HuH-7.5 (cell line): ENCODE measurements at regions not wholly inside any gene's neighbourhood (a gene's known extent, or its start where the extent isn't known, plus 50 kb on each side); places are given as distances from the start of the nearest gene placed in this dataset.
A peak's percentile ranks its signal among the peaks of the same experiment; 100 is the strongest.

Experiments
- DNase-seq: peaks from one replicate; pipeline ENCODE4 v3.0.0; 2011; ENCODE audit warnings: low spot score

GRCh38 chr4:111713276-111713675 is 432.0 kb upstream of the FAM241A start:
- no peak for DNase-seq

- DNase-seq: no peak
Measured at GRCh38 chr4:111717921-111718320, 427.3 kb upstream of the FAM241A start.

DNA sequence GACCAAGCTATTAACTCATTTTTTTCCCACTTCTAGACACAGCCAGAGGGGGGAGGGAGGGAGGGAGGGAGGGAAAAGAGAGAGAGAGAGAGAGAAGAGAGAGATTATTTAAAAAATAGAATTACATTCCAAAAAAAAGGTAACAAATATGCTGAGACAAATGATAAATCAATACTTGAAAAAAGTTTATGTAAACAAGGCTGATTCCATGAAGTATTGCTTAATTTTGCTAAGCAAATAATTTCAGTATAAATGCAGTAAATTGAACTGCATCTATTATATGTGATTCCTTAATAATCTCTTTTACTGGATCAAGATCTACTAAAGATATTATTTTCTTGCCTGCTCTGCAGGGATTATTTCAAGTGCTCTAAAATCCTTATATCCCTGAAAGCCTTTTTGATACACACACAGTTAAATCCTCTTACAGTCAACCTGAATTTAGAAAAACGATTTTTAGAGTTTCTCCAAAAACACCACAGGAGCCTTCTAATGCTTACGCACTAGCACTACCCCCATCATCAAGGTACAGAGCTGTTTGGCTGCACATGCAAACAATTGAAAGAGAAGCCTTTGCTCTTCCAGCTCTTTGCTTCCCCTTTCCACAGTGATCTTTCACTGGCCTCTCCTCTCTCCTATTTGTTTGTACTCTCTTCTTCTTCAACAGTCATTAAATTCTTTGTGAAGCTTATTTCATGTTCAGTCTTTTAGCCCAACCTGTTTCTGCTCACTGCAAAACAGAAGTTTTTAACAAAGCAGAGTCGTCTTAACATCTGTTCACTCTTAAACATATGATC is 426.3 kb upstream of the FAM241A start:
- no peak for DNase-seq

- DNase-seq: no peak
Measured at GRCh38 chr4:111720866-111721265, 424.4 kb upstream of the FAM241A start.

- DNase-seq: no peak
Measured at GRCh38 chr4:111722213-111722720, 423.0 kb upstream of the FAM241A start.

GRCh38 chr4:111736516-111736915 is 408.7 kb upstream of the FAM241A start:
- no peak for DNase-seq

DNA sequence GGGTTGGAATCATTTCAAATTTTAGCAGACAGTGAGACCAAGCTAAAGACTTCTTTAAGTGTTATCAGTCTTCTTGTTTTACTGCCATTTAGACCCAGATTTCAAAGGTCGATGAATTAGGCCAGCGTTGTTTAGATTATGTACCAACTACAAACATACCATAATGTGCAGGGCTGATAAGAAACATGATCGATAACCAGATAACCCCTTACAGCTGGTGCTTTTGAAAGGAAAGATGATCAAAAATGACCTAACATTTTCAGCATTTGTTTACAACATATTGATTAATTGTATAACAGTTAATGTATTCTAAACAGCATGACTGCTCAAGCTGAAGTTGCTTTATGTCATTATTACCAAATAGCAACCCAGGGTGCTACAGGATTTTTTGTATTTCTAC is 400.4 kb upstream of the FAM241A start:
- DNase-seq: peak; percentile 2

DNA sequence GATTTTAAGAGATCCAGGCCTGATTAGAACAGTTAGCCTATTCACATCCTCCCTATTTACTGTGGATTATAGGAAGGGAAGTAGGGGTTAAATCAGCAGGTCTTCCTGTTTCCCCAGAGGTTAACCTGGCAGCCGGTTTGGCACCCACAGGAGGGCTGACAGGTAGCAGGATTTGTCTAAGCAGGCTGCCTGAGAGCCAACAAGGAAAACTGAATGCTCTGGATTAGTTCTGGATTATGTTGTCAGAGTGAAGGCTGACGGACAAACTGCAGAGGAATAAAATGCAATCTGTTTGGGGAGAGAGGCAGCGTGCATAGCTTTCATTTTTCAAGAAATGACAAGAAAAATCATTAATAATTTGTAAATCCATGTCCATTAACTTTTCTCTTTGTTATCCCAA is 397.1 kb upstream of the FAM241A start:
- no peak for DNase-seq

DNA sequence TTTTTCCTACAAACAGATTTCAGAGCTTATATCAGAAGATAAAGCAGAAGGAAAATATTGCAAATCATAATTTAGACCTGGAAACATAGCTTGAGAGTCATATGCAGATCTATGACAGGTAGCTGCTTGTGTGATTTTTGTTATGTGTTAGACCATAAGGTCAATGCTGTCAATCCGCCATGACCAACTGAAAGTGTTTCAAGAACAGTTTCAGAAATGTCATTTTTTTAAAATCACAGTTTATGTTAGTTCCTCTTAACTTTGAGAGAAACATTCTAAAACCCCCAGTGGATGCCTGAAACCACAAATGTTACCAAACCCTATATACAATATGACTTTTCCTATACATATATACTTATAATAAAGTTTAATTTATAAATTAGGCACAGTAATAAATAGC is 391.3 kb upstream of the FAM241A start:
- DNase-seq: no peak

DNA sequence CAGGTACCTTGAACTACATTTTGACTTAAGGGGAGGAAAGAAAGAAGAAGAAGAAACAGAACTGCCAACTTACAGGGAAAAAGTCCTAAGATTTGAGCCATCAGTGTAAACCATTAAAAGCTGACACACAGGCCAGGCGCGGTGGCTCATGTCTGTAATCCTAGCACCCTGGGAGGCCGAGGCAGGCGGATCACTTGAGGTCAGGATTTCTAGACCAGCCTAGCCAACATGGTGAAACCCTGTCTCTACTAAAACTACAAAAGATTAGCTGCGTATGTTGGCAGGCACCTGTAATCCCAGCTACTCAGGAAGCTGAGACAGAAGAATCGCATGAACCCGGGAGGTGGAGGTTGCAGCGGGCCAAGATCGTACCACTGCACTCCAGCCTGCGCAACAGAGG is 389.7 kb upstream of the FAM241A start:
- DNase-seq: no peak

GRCh38 chr4:111761531-111761930 is 383.7 kb upstream of the FAM241A start:
- no peak for DNase-seq

DNA sequence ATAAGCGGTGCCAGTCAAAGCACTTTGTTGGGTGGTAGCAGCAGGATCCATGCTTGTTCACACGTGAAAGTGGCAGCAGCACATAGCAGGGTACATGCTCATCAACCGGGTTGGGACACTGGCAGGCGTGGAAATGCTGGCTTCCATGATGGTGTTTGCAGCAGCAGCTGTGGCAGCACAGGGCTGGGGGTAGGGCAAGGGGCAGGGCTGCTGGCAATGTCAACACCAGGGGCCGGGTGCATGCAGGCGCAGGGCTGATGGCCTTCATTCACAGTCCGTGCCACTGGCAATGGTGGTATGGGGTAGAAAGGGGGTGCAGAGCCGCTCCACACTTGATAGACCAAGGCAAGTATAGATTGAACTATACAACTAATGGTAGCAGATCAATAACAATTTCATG is 374.7 kb upstream of the FAM241A start:
- no peak for DNase-seq

- no peak for DNase-seq
Measured at GRCh38 chr4:111773858-111774257, 371.4 kb upstream of the FAM241A start.

- DNase-seq: no peak
Measured at GRCh38 chr4:111775556-111776297, 369.5 kb upstream of the FAM241A start.

GRCh38 chr4:111776561-111776960 is 368.7 kb upstream of the FAM241A start:
- no peak for DNase-seq

DNA sequence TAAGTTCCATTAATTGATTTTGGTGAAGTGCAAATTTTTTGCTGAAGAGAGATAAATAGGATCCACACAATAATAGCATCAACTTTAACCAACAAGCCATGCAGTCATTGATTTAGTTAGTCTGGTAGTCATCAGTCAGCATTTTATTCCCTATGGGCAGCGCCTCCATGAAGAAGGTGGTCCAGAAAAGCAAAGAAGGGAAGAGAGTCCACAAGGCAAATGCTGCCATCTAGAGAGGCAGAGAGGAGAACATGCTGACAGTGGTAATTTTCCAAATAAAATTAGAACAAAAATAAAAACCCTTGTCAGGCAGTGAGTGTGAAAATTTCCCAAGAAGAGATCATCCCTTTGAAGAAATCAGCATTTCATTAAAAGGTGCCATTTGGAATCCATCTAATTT is 366.7 kb upstream of the FAM241A start:
- no peak for DNase-seq

DNA sequence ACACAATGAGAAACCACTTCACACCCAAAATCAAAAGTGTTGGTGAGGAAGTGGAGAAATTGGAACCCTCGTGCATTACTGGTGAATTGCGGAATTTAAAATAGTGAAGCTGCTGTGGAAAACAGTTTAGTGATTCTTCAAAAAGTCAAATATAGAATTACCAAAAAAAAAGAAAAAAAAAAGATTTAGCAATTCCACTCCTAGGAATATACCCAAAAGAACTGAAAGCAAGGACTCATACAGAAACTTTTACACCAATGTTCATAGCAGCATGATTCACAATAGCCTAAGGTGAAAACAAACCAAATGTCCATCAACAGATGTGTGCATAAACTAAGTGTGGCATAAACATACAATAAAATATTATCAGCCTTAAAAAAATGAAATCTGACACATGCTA is 364.3 kb upstream of the FAM241A start:
- DNase-seq: no peak

DNA sequence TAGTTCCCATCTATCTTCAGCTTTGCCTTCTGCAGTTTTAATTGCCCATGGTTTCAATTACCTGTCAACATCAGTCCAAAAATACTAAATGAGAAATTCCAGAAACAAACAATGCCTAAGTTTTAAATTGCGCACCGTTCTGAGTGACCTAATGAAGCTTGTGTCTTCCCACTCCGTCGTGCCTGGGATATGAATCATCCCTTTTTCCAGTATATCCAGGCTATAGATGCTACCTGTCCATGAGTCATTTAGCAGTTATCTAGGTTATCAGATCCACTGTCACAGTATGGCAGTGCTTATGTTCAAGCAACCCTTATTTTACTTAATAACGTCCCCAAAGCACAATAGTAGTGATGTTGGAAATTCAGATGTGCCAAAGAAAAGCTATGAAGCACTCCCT is 363.6 kb upstream of the FAM241A start:
- DNase-seq: no peak

- DNase-seq: no peak
Measured at GRCh38 chr4:111788099-111788498, 357.2 kb upstream of the FAM241A start.

DNA sequence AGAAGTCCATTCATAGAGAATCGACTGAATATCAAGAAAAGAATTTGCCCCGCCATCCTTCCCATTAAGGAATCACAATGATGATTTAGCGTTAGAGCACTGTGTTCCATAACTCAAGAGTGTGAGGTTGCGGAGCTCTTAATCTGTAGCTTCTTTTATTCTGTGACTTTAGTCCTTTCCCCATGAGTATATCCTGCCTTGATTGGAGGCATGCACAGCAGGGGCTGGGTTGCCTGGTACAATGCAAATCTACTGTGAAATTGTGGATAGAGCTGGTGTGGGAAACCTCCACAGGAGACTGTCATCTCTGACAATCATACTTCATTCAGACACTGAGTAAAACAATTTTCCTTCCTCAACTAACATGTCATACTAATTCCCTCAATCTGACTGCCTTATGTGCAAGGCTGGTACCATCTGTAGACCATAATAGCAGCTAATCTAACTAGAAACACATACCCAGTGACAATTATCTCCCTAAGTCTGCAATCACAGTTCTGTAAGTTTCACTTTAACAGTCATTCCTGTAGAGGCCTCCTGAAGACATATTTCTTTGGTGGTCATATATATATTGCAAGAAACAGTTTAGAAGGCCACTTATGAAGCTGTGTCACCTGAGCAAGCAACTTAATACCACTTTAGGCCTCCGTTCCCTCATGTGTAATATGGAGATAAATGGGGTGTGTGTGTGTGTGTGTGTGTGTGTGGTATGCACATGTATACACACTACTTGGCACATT is 355.2 kb upstream of the FAM241A start:
- DNase-seq: no peak

GRCh38 chr4:111792632-111793031 is 352.6 kb upstream of the FAM241A start:
- no peak for DNase-seq

DNA sequence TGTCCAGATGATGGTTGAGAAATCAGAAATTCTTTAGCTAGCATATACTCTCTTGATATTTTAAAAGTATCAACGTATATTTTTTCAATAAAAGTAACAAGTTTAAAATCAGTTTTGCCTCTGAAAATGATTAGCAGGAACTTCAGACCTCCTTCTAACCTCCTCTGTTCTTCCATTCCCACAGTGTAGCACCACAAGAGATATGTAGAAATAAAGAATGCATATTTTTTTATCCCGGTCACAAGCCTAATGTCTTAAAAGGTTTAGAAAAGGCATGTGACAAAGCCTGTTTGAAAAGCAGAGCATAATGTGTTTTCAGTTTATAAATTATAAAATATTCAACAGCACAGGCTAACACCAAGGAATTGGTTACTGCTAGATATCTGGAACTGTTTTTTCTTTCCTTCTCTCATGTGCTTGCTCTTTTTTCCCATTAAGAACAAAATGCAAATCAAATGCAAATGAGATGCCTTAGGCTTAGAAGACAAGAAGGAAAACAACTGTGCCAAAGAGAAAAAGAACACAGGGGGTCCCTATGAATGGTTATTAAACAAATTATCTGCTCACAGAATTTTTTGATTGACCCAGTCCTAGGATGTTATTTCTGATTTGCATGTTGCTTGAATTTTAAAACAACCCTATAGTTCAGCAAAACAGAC is 351.7 kb upstream of the FAM241A start:
- DNase-seq: no peak
